B cell (primary cell): ENCODE measurements at regions not wholly inside any gene's neighbourhood (a gene's known extent, or its start where the extent isn't known, plus 50 kb on each side); places are given as distances from the start of the nearest gene placed in this dataset.
"Not testable (repeated sequence)": the region's sequence is repeated elsewhere in the genome, so short reads cannot be mapped to it uniquely, and the experiment has no call there.

Experiments
- ATAC-seq: fragments of 200-7000 bp; cut with Tn5 transposase; one replicate; pipeline ENCODE4 v1.10.0; 2021; ENCODE audit warnings: low read depth, mild to moderate bottlenecking, moderate number of reproducible peaks, moderate library complexity
- CTCF ChIA-PET: fragments of 350-600 bp; sonication (Branson Sonifier 250); formaldehyde crosslinking; loops from one replicate; lab custom pipeline; 2021; ENCODE audit warnings: antibody characterized with exemption, inconsistent platforms; lab: Charles Lee
- POLR2A ChIA-PET: fragments of 350-600 bp; sonication (Branson Sonifier 250); formaldehyde crosslinking; loops from one replicate; lab custom pipeline; 2021; ENCODE audit warnings: antibody characterized with exemption; lab: Charles Lee
- DNase-seq: peaks from one replicate; pipeline ENCODE4 v3.0.0; 2013
- H2AFZ ChIP-seq: 2 replicates; pipeline ENCODE4 v1.6.1; 2012; ENCODE audit warnings: mild to moderate bottlenecking, low read depth, low read length; ENCODE audit not compliant: insufficient read depth, poor library complexity, severe bottlenecking
- H3K27ac ChIP-seq, 2 donors: 1 replicate in 1 of 2; 2 replicates in 1 of 2; pipeline ENCODE4 v1.5.1; 2012 to 2013; ENCODE audit warnings: low read length in 2 of 2, mild to moderate bottlenecking in 2 of 2, moderate library complexity in 1 of 2
- H3K27me3 ChIP-seq, 4 experiments: fragments of 200-600 bp in 1 of 4; sonication (generic) in 1 of 4; replicated peaks in 1 of 4; 1 replicate in 2 of 4; 2 replicates in 2 of 4; pipeline versions ENCODE4 v1.6.1 to v1.7.0; 2013 to 2016; ENCODE audit warnings: low read length in 3 of 4, mild to moderate bottlenecking in 2 of 4, mixed read lengths in 1 of 4, moderate library complexity in 1 of 4; ENCODE audit not compliant: insufficient read depth in 4 of 4, control insufficient read depth in 3 of 4; ENCODE audit errors: control extremely low read depth in 1 of 4
- H3K36me3 ChIP-seq, 2 experiments: replicated peaks in 1 of 2; 1 replicate in 1 of 2; 2 replicates in 1 of 2; pipeline versions ENCODE4 v1.6.1 to v1.7.1; 2013; ENCODE audit warnings: low read length in 1 of 2; ENCODE audit not compliant: insufficient read depth in 2 of 2, control insufficient read depth in 1 of 2; ENCODE audit errors: control extremely low read depth in 1 of 2, extremely low read depth in 1 of 2
- H3K4me1 ChIP-seq, 2 donors: fragments of 200-600 bp in 1 of 2; sonication (generic) in 1 of 2; 1 replicate in 1 of 2; 2 replicates in 1 of 2; pipeline versions ENCODE4 v1.5.1 to v1.6.1; 2013 to 2017; ENCODE audit warnings: low read length in 2 of 2; ENCODE audit not compliant: control insufficient read depth in 2 of 2, insufficient read depth in 2 of 2
- H3K4me2 ChIP-seq: replicated peaks from 2 replicates; pipeline ENCODE3; 2012; ENCODE audit warnings: mild to moderate bottlenecking, low read depth, low read length; ENCODE audit not compliant: poor library complexity, severe bottlenecking
- H3K4me3 ChIP-seq, 5 experiments: fragments of 200-600 bp in 1 of 5; sonication (generic) in 1 of 5; 1 replicate in 3 of 5; 2 replicates in 2 of 5; pipeline versions ENCODE4 v1.5.1 to v1.7.0; 2011 to 2016; ENCODE audit warnings: low read length in 4 of 5, mild to moderate bottlenecking in 4 of 5, low read depth in 2 of 5, control low read depth in 1 of 5, moderate library complexity in 1 of 5; ENCODE audit not compliant: insufficient read depth in 1 of 5; ENCODE audit errors: control extremely low read depth in 1 of 5, extremely low read depth in 1 of 5
- H3K79me2 ChIP-seq: fragments of 200-600 bp; sonication (generic); one replicate; pipeline ENCODE4 v1.6.0; 2016; ENCODE audit warnings: low read length; ENCODE audit not compliant: control insufficient read depth, insufficient read depth
- H3K9ac ChIP-seq: fragments of 200-600 bp; sonication (generic); 2 replicates; pipeline ENCODE4 v1.6.1; 2017; ENCODE audit warnings: mild to moderate bottlenecking, low read length, moderate library complexity
- H3K9me3 ChIP-seq, 3 donors: one replicate each; pipeline versions ENCODE4 v1.6.1 to v1.7.1; 2013; ENCODE audit warnings: low read length in 2 of 3; ENCODE audit not compliant: control insufficient read depth in 2 of 3, insufficient read depth in 1 of 3; ENCODE audit errors: control extremely low read depth in 1 of 3
- H4K20me1 ChIP-seq: 2 replicates; pipeline ENCODE4 v1.6.0; 2012; ENCODE audit warnings: mild to moderate bottlenecking, low read length; ENCODE audit not compliant: insufficient read depth, control insufficient read depth, poor library complexity, severe bottlenecking
- H3K27ac Mint-ChIP-seq: one replicate; pipeline ENCODE4 v1.8.0; 2021; ENCODE audit warnings: mixed read lengths
- H3K27me3 Mint-ChIP-seq: one replicate; pipeline ENCODE4 v1.8.0; 2021; ENCODE audit warnings: mixed read lengths
- H3K4me1 Mint-ChIP-seq: one replicate; pipeline ENCODE4 v1.8.0; 2021; ENCODE audit warnings: mixed read lengths
- H3K4me3 Mint-ChIP-seq: one replicate; pipeline ENCODE4 v1.8.0; 2021; ENCODE audit warnings: mixed read lengths
- H3K9me3 Mint-ChIP-seq: one replicate; pipeline ENCODE4 v1.8.0; 2022; ENCODE audit warnings: mixed read lengths; ENCODE audit not compliant: insufficient read depth
- CTCF ChIP-seq: fragments of 200-600 bp; IDR thresholded peaks from one replicate; pipeline ENCODE4 v1.8.0; 2022; ENCODE audit warnings: antibody characterized with exemption, mild to moderate bottlenecking
- EZH2 ChIP-seq: IDR thresholded peaks from 2 replicates; pipeline ENCODE4 v1.6.1; 2012; ENCODE audit warnings: borderline replicate concordance, low read depth, mild to moderate bottlenecking, moderate library complexity, low read length; ENCODE audit not compliant: insufficient read depth, poor library complexity, severe bottlenecking
- WGBS: methylation state at CpG from one replicate; pipeline ENCODE4 v1.1.5; 2013; ENCODE audit warnings: missing lambda C conversion rate; ENCODE audit not compliant: insufficient coverage; 5-methylcytosine and 5-hydroxymethylcytosine counted together
- intact Hi-C: fragments of 100-400 bp; cut with micrococcal nuclease; formaldehyde crosslinking; loops from one replicate; pipeline ENCODE4 v1.10.0; 2022

- H3K27ac ChIP-seq, H3K27me3 ChIP-seq, CTCF ChIA-PET, H3K4me3 ChIP-seq, H4K20me1 ChIP-seq, H3K4me2 ChIP-seq, H3K36me3 ChIP-seq, POLR2A ChIA-PET, ATAC-seq, H3K4me3 Mint-ChIP-seq, H3K4me1 ChIP-seq, H3K4me1 Mint-ChIP-seq, intact Hi-C loops, H3K27ac Mint-ChIP-seq, H3K9me3 Mint-ChIP-seq, H2AFZ ChIP-seq, H3K27me3 Mint-ChIP-seq, H3K79me2 ChIP-seq, H3K9ac ChIP-seq, DNase-seq, H3K9me3 ChIP-seq: not testable (repeated sequence)
- WGBS: 96% methylated on average over 13 of the region's 35 CpGs
These were observed 1565.3 kb downstream of the HACE1 start for GRCh38 chr6:103294376-103294775.

GRCh38 chr6:103284835-103285234 lies 1574.9 kb downstream of the HACE1 start:
- Histone ChIP-seq H3K9ac (no peak overlapping the region), H4K20me1 (no peaks in the 10 kb centered on the region), H2AFZ (no peak overlapping the region), H3K36me3 (no peaks in the 10 kb centered on the region), H3K4me2 (no peak overlapping the region), H3K27me3 (no peaks in the 10 kb centered on the region), H3K79me2 (no peaks in the 10 kb centered on the region), H3K4me1 (no peaks in the 10 kb centered on the region), H3K27ac (no peak overlapping the region), H3K9me3 (peaks cover 0 to under 1% (median 0%) of the 10 kb centered on the region in 3 donors), H3K4me3 (no peak overlapping the region)
- intact Hi-C loops: no loop called here
- no peak for ATAC-seq
- no CpG with 5 or more reads among the region's 2 CpGs for WGBS
- TF ChIP-seq EZH2: no peak
- no peak for TF ChIP-seq CTCF
- ChIA-PET CTCF (no interaction called here), POLR2A (no interaction called here)
- Mint-ChIP-seq H3K27ac (no peak overlapping the region), H3K9me3 (peaks cover 2% of the 10 kb centered on the region), H3K27me3 (no peaks in the 10 kb centered on the region), H3K4me3 (no peak overlapping the region), H3K4me1 (no peaks in the 10 kb centered on the region)
- no peak for DNase-seq
